Heart left ventricle (tissue), 16 donors: ENCODE measurements at regions not wholly inside any gene's neighbourhood (a gene's known extent, or its start where the extent isn't known, plus 50 kb on each side); places are given as distances from the start of the nearest gene placed in this dataset.

ENCODE experiments used
- ATAC-seq, 4 donors: fragments of 200-7000 bp; cut with Tn5 transposase; one replicate each; pipeline ENCODE4 v1.9.1; 2020 to 2022; ENCODE audit warnings: moderate library complexity in 4 of 4, mild to moderate bottlenecking in 3 of 4, moderate number of reproducible peaks in 1 of 4
- DNase-seq, 5 donors: peaks; one replicate each; pipeline ENCODE4 v3.0.0-alpha.2; 2020
- H3K27ac ChIP-seq, 12 donors: fragments of 200-600 bp; sonication (generic) in 4 of 12; one replicate each; pipeline versions ENCODE4 v1.5.0 to v1.8.0; 2016 to 2022; ENCODE audit warnings: mild to moderate bottlenecking in 2 of 12
- H3K27me3 ChIP-seq, 9 donors: fragments of 200-600 bp; sonication (generic) in 2 of 9; one replicate each; pipeline versions ENCODE4 v1.5.1 to v1.8.0; 2016 to 2022; ENCODE audit warnings: mild to moderate bottlenecking in 3 of 9
- H3K36me3 ChIP-seq, 9 donors: fragments of 200-600 bp; sonication (generic) in 2 of 9; one replicate each; pipeline versions ENCODE4 v1.5.0 to v1.8.0; 2018 to 2022; ENCODE audit warnings: mild to moderate bottlenecking in 2 of 9
- H3K4me1 ChIP-seq, 12 donors: fragments of 200-600 bp; sonication (generic) in 4 of 12; one replicate each; pipeline versions ENCODE4 v1.5.0 to v1.8.0; 2016 to 2022; ENCODE audit warnings: mild to moderate bottlenecking in 3 of 12
- H3K4me3 ChIP-seq, 12 donors: fragments of 200-600 bp; sonication (generic) in 4 of 12; one replicate each; pipeline versions ENCODE4 v1.5.0 to v1.8.0; 2017 to 2022; ENCODE audit warnings: mild to moderate bottlenecking in 9 of 12, moderate library complexity in 4 of 12
- H3K9me3 ChIP-seq, 12 donors: fragments of 200-600 bp; sonication (generic) in 4 of 12; one replicate each; pipeline versions ENCODE4 v1.5.0 to v1.8.0; 2016 to 2022; ENCODE audit warnings: mild to moderate bottlenecking in 1 of 12
- CTCF ChIP-seq, 12 donors: fragments of 200-600 bp; sonication (generic) in 4 of 12; IDR thresholded peaks; one replicate each; pipeline versions ENCODE4 v1.5.0 to v1.8.0; 2018 to 2022; ENCODE audit warnings: antibody characterized with exemption in 12 of 12, mild to moderate bottlenecking in 5 of 12
- POLR2A ChIP-seq, 2 donors: fragments of 450-650 bp; IDR thresholded peaks; one replicate each; pipeline ENCODE4 v1.6.1; 2017; ENCODE audit warnings: antibody characterized with exemption in 2 of 2, mild to moderate bottlenecking in 2 of 2, moderate library complexity in 2 of 2
- WGBS, 4 donors: extraction: QIAGEN DNeasy Blood & Tissue Kit in 2 of 4; methylation state at CpG; one replicate each; pipeline versions ENCODE4 v1.1.5 to v1.1.7; 2013 to 2018; 5-methylcytosine and 5-hydroxymethylcytosine counted together
- intact Hi-C, 10 donors: fragments of 100-400 bp; cut with DNase I; formaldehyde crosslinking; loops; one replicate each; pipeline versions ENCODE4 v1.11.1 to v1.14.2; 2022
- donor health status: ischemic (EF 13 %, LVEDD 7.1; RV severe dilation, severe dysfunction).
- donor health status: healthy with polysubstance abuse.
- donor health status: DM: no; HTN: yes; CAD: no.
- donor health status: DM: no; HTN: no; CAD: no.
- donor health status: ischemic (EF 25% LVEDD 6.9; RV normal size, moderate dysfunction).
- donor health status: ischemic (EF 25% LVEDD 5.7; RV mildly dilated, moderate dysfunction).
- donor health status: healthy.
- donor health status: DM: yes; HTN: yes; CAD: no.
- donor health status: ischemic (EF 35%, LVEDD 5.7; RV mildly dilated, moderate dysfunction).
- donor health status: nonischemic (EF 11% LVEDD 7.7; RV severe dilation, severe dysfunction).
- donor health status: DM: yes; HTN: yes; CAD: no.
- donor health status: PGD.
- donor health status: ischemic (EF 29% LVEDD 5.4; RV normal size, mild dysfunction).
- donor health status: nonischemic (EF 23%, LVEDD 6.1; RV moderate dilation, normal function).

DNA sequence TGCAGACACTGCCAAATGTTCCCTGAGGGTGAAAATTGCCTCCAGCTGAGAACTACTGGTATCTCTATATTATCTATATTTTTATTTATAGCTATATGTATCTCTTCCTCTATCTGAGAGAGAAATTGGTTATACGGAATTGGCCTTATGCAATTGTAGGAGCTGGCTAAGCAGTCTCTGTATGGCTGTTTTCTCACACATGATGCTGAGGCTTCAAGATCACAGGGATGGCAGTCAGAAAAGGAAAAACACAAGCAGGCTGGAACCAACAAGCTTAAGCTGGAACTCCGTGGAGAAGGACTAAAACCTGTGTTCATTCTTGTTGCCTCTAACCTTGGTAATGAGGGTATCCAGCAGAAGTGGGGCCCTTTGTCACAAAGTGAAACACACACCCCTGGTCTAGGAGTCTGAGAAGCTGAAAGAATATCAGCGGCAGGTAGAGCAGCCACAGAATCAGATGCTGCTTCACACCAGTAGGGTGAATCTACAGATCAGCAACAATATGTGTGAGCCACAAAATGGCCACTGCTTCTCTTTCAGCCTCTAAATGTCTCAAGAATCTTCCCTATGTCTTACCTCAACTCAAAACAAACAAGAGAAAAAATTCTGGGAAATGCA lies 166.5 kb upstream of the PPP1R2C start:
- no peak for DNase-seq
- H3K4me3 ChIP-seq, result no peak overlapping the region
- H3K27ac ChIP-seq, result peak overlapping the region in 1 of 12 donors; percentile 82
- H3K27me3 ChIP-seq, result peaks cover 0 to 5% (median 0%) of the 10 kb centered on the region in 9 donors
- TF ChIP-seq CTCF (IDR thresholded peaks at IDR 0.05) (no peak), POLR2A (IDR thresholded peaks at IDR 0.05) (no peak)
- no peak for ATAC-seq
- H3K36me3 ChIP-seq, result no peaks in the 10 kb centered on the region
- WGBS, 4 donors, result 73 to 82% (median 77%) methylated on average over 3 of the region's 3 CpGs
- intact Hi-C loops, result no loop called here
- H3K9me3 ChIP-seq, result peaks cover 0 to 4% (median 0%) of the 10 kb centered on the region in 12 donors
- H3K4me1 ChIP-seq, result peaks cover 0 to 4% (median 0%) of the 10 kb centered on the region in 12 donors

DNA sequence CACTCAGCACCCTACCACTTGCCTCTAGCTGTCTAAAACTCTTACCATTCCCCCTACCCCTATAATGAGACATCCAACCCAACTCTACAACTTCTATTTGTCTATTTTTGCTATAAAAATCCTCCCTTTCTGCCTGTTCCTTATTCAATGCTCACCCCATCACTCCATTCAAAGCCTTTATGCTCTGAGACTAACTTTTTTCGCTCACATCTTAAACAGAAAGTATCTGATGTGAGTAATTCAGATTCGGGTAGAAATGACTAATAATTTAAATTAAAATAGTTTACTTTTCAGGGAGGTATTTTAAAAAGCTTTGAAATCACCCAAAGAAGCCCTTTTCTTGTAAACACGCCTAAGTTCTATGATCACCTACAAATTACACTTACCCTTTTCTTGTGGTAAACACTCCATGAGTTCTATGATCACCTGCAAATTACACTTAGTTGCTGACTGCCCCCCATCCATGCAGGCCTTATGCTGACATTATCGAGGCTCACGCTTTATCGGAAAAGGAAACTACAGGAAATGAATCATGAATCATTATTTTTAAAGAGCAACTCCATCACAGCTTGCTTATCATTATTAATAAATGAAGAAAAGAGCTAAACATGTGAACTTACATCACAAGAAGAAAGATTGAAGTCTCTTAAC lies 168.7 kb upstream of the PPP1R2C start:
- H3K4me1 ChIP-seq, result peaks cover 0 to 4% (median 0%) of the 10 kb centered on the region in 12 donors
- TF ChIP-seq CTCF (IDR thresholded peaks at IDR 0.05) (no peak), POLR2A (IDR thresholded peaks at IDR 0.05) (no peak)
- no peaks in the 10 kb centered on the region for H3K9me3 ChIP-seq
- H3K4me3 ChIP-seq, result no peak overlapping the region
- ATAC-seq (no peak), DNase-seq (no peak)
- no peaks in the 10 kb centered on the region for H3K36me3 ChIP-seq
- intact Hi-C loops, result no loop called here
- H3K27me3 ChIP-seq, result peaks cover 0 to 6% (median 0%) of the 10 kb centered on the region in 9 donors
- peak overlapping the region in 1 of 12 donors; percentile 82 for H3K27ac ChIP-seq
- 52 to 77% (median 65%) methylated on average over 6 of the region's 6 CpGs for WGBS, 4 donors

DNA sequence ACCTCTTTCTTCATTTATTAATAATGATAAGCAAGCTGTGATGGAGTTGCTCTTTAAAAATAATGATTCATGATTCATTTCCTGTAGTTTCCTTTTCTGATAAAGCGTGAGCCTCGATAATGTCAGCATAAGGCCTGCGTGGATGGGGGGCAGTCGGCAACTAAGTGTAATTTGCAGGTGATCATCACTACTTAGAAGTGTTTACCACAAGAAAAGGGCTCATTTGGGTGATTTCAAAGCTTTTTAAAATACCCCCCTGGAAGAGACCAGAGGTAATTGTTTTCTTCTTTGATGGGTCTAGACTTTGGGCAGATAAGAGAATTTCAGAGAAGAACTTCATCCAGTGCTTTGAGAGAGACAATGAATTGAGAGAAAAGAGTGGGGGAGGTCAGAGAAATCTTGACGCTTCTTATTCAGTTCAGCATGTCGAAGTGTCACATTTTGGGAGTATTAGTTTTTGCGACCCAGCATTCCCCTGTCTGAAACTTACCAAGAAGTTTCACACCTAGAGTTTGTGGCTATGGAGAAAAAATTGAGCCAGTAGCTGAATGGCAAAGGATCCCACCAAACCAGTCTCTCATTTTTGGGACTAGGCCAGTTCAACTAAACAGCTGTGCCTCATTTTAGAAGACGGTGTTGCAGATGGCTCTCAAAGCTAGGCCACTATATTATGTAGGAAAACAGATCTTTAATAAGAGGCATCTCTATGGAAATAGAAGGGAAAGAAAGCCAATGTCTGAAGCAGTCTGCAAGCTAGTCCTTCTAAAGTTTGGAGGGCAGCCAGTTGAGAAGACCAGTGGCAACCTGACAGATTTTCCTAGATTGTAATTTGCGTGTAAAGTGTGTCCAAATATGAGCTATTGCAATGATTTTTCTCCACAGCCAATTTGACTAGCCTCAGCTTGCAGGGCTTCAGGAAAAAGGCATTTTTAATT lies 171.0 kb upstream of the PPP1R2C start:
- TF ChIP-seq POLR2A (IDR thresholded peaks at IDR 0.05) (no peak), CTCF (IDR thresholded peaks at IDR 0.05) (no peak)
- Histone ChIP-seq H3K36me3 (no peaks in the 10 kb centered on the region), H3K4me3 (no peak overlapping the region), H3K4me1 (peaks cover 0 to 4% (median 0%) of the 10 kb centered on the region in 12 donors), H3K9me3 (no peaks in the 10 kb centered on the region), H3K27ac (peak overlapping the region in 1 of 12 donors; percentile 52), H3K27me3 (peaks cover 0 to 6% (median 0%) of the 10 kb centered on the region in 9 donors)
- WGBS, 4 donors, result 25 to 64% (median 41%) methylated on average over 9 of the region's 9 CpGs
- DNase-seq (no peak), ATAC-seq (no peak)
- intact Hi-C loops, result no loop called here

DNA sequence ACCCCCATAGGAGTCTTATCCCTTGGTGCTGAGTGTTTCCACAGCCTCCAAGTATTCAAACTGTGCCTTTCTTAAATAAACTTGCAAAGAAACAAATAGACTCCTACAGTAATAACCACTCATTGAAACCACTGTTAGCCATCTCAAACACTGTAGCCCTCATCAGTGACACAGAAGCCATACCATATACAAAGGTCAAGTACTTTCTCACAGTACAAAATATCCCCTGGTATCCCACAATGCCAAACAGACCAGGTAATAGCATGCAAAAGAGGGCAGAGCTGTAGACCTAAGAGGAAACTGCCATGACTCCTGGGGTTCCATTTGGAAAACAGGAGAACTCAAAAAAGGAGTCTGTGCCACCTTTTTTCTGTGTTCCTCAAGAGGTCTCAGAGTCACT lies 173.8 kb upstream of the PPP1R2C start:
- no peak for ATAC-seq
- DNase-seq, result no peak
- no peak overlapping the region for H3K4me3 ChIP-seq
- H3K27ac ChIP-seq, result no peak overlapping the region
- H3K27me3 ChIP-seq, result peaks cover 0 to 6% (median 0%) of the 10 kb centered on the region in 9 donors
- intact Hi-C loops, result no loop called here
- no peaks in the 10 kb centered on the region for H3K9me3 ChIP-seq
- no peaks in the 10 kb centered on the region for H3K36me3 ChIP-seq
- TF ChIP-seq CTCF (IDR thresholded peaks at IDR 0.05) (no peak), POLR2A (IDR thresholded peaks at IDR 0.05) (no peak)
- peaks cover 0 to 4% (median 0%) of the 10 kb centered on the region in 12 donors for H3K4me1 ChIP-seq
